Esophagus (tissue), 2 donors: ENCODE measurements at regions not wholly inside any gene's neighbourhood (a gene's known extent, or its start where the extent isn't known, plus 50 kb on each side); places are given as distances from the start of the nearest gene placed in this dataset.

Experiments
- H3K27ac ChIP-seq, 2 donors: one replicate each; pipeline ENCODE4 v1.5.1; 2013; ENCODE audit warnings: low read depth in 2 of 2, mild to moderate bottlenecking in 2 of 2, inconsistent platforms in 1 of 2, low read length in 1 of 2, moderate library complexity in 1 of 2
- H3K27me3 ChIP-seq, 2 donors: one replicate each; pipeline ENCODE4 v1.6.1; 2013; ENCODE audit warnings: low read length in 2 of 2, control low read depth in 1 of 2, mild to moderate bottlenecking in 1 of 2; ENCODE audit not compliant: insufficient read depth in 2 of 2, control insufficient read depth in 1 of 2
- H3K36me3 ChIP-seq, 2 donors: one replicate each; pipeline ENCODE4 v1.6.1; 2013; ENCODE audit warnings: low read length in 1 of 2; ENCODE audit not compliant: control insufficient read depth in 2 of 2, insufficient read depth in 2 of 2
- H3K4me1 ChIP-seq, 2 donors: one replicate each; pipeline ENCODE4 v1.6.1; 2013; ENCODE audit warnings: low read length in 1 of 2; ENCODE audit not compliant: control insufficient read depth in 2 of 2, insufficient read depth in 2 of 2
- H3K4me3 ChIP-seq, 2 donors: one replicate each; pipeline ENCODE4 v1.5.1; 2013; ENCODE audit warnings: low read length in 2 of 2, mild to moderate bottlenecking in 2 of 2, low read depth in 1 of 2, moderate library complexity in 1 of 2
- H3K9me3 ChIP-seq, 2 donors: one replicate each; pipeline ENCODE4 v1.6.1; 2013; ENCODE audit warnings: mild to moderate bottlenecking in 2 of 2, low read depth in 1 of 2, low read length in 1 of 2, moderate library complexity in 1 of 2; ENCODE audit not compliant: control insufficient read depth in 2 of 2, insufficient read depth in 1 of 2
- WGBS, 2 donors: extraction: QIAGEN DNeasy Blood & Tissue Kit; methylation state at CpG; one replicate each; pipeline ENCODE4 v1.1.7; 2013; 5-methylcytosine and 5-hydroxymethylcytosine counted together
- donor health status: healthy with polysubstance abuse.
- donor health status: Bipolar disorder and iron deficiency.

DNA sequence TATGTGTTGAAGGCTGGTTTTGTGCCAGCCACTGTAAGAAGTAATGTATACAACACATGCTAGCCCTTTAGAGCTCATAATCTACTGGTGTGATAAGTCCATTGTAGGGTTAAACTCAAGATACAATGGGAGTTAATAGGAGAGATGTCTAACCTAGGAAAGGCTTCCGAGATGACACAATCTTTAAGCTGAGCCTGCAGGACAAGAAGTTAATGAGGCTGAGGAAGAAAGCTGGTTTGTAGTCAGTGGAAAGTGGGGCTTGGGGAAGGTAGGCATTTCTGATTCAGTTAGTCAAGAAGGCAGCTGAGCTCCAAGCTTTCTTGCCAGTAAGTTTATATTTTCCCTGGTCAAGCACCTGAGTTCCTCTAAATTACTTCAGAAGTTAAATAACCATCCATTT lies 83.0 kb upstream of the TGFBR2 start:
- Histone ChIP-seq H3K9me3 (no peaks in the 10 kb centered on the region), H3K4me3 (no peak overlapping the region), H3K27ac (no peak overlapping the region), H3K4me1 (no peaks in the 10 kb centered on the region), H3K27me3 (no peaks in the 10 kb centered on the region), H3K36me3 (no peaks in the 10 kb centered on the region)
- 82 to 94% methylated on average over 1 of the region's 1 CpG for WGBS, 2 donors

- H3K9me3 ChIP-seq = no peaks in the 10 kb centered on the region
- 81 to 82% methylated on average over 4 of the region's 4 CpGs for WGBS, 2 donors
- H3K4me3 ChIP-seq = no peak overlapping the region
- H3K27me3 ChIP-seq = no peaks in the 10 kb centered on the region
- H3K27ac ChIP-seq = no peak overlapping the region
- no peaks in the 10 kb centered on the region for H3K36me3 ChIP-seq
- no peaks in the 10 kb centered on the region for H3K4me1 ChIP-seq
Measured at GRCh38 chr3:30524357-30525040, 81.9 kb upstream of the TGFBR2 start.

DNA sequence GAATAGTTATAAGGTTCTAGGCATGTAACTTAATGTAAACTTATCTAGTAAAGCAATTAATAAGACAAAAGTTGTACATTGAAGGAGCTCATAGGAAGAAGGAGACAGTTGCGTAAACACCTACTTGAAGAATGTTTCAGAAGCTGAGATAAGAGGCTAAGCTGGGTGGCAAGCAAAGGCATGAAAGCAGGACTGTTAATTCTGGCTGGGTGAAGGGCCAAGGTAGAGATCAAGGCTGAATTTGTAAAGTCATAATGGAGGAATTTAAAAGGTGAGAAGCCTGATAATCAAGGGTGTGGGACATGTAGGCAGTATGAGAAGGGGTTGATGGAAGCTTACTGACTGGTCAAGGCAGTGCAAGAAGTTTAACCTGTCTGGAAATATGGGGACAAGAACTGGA lies 80.4 kb upstream of the TGFBR2 start:
- 70 to 76% methylated on average over 1 of the region's 1 CpG for WGBS, 2 donors
- Histone ChIP-seq H3K27me3 (no peaks in the 10 kb centered on the region), H3K27ac (no peak overlapping the region), H3K9me3 (no peaks in the 10 kb centered on the region), H3K36me3 (no peaks in the 10 kb centered on the region), H3K4me3 (no peak overlapping the region), H3K4me1 (no peaks in the 10 kb centered on the region)

- 95 to 96% methylated on average over 6 of the region's 6 CpGs for WGBS, 2 donors
- no peaks in the 10 kb centered on the region for H3K4me1 ChIP-seq
- no peak overlapping the region for H3K27ac ChIP-seq
- no peaks in the 10 kb centered on the region for H3K36me3 ChIP-seq
- H3K4me3 ChIP-seq = no peak overlapping the region
- no peaks in the 10 kb centered on the region for H3K9me3 ChIP-seq
- H3K27me3 ChIP-seq = no peaks in the 10 kb centered on the region
Measured at GRCh38 chr3:30527186-30527585, 79.2 kb upstream of the TGFBR2 start.

DNA sequence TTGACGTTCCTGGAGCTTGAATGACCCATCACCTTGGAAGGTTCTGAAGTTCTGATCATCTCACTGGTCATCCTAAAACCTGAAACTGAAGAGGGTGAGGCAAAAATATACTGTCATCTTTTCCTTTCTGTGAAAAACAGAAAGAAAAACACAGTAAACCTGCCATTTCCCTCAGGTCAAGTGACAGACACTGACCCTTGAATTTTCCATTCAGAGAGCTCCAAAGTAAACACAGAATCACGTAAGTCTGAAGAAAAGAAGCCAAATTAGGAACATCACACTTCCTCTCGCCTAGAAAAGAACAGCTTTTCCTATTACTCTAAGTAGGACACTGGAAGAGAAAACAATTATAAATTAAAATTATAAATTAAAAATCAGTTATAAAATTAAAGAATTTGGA lies 78.7 kb upstream of the TGFBR2 start:
- no peaks in the 10 kb centered on the region for H3K4me1 ChIP-seq
- no peak overlapping the region for H3K4me3 ChIP-seq
- no peaks in the 10 kb centered on the region for H3K27me3 ChIP-seq
- WGBS, 2 donors = 66 to 80% methylated on average over 3 of the region's 3 CpGs
- no peaks in the 10 kb centered on the region for H3K9me3 ChIP-seq
- no peaks in the 10 kb centered on the region for H3K36me3 ChIP-seq
- H3K27ac ChIP-seq = peak overlapping the region in 1 of 2 donors; percentile 1

DNA sequence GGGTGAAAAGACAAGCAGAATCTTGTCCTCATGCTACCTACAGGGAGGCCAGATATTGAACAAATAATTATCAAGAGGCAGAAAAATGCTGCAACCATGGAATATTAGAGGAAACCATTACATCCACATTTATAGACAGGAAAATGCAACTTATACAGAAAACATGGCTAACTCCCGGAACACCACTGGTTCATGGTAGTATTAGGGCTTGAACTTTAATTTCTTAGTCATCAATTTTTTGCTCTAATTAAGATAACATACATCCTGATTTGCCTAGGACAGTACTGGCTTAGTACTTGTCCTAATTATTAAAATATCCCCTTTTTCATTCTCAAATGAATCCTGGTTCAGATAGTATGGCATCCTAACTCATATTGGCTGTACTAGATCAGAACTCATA lies 76.3 kb upstream of the TGFBR2 start:
- Histone ChIP-seq H3K27me3 (no peaks in the 10 kb centered on the region), H3K4me1 (no peaks in the 10 kb centered on the region), H3K9me3 (no peaks in the 10 kb centered on the region), H3K4me3 (no peak overlapping the region), H3K36me3 (no peaks in the 10 kb centered on the region), H3K27ac (no peak overlapping the region)
- WGBS, 2 donors = 93 to 100% methylated on average over 1 of the region's 1 CpG

- H3K9me3 ChIP-seq = no peaks in the 10 kb centered on the region
Measured at GRCh38 chr3:30531017-30531570, 75.3 kb upstream of the TGFBR2 start.

DNA sequence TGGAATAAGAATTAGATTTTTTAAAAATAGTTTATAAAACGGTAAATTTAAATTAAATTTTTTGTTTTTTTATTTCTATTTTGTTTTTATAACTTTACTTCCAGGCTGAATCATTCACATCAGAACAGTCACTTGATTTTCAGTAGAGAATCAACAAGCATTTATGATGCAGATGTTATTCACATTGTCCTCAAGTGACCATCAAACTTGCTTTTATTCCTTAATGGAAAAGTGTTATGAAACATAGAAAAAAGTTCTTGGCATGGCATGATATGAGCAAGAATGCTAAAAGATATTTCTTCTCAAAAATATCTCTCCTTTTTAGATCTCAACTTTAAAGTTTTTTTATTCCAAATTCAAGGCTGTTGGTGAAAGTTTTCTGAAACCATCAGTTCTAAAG lies 70.9 kb upstream of the TGFBR2 start:
- Histone ChIP-seq H3K27me3 (no peaks in the 10 kb centered on the region), H3K4me3 (no peak overlapping the region), H3K9me3 (no peaks in the 10 kb centered on the region), H3K4me1 (no peaks in the 10 kb centered on the region), H3K27ac (no peak overlapping the region), H3K36me3 (no peaks in the 10 kb centered on the region)
- WGBS, 2 donors = 79 to 83% methylated on average over 1 of the region's 1 CpG

More at GRCh38 chr3:30531017-30531570, 75.3 kb upstream of the TGFBR2 start:
- Histone ChIP-seq H3K27me3 (no peaks in the 10 kb centered on the region), H3K4me1 (no peaks in the 10 kb centered on the region), H3K36me3 (no peaks in the 10 kb centered on the region), H3K27ac (no peak overlapping the region), H3K4me3 (no peak overlapping the region)
- 90 to 91% methylated on average over 3 of the region's 3 CpGs for WGBS, 2 donors

- no peaks in the 10 kb centered on the region for H3K9me3 ChIP-seq
- H3K27ac ChIP-seq = no peak overlapping the region
- no peaks in the 10 kb centered on the region for H3K27me3 ChIP-seq
- H3K4me1 ChIP-seq = no peaks in the 10 kb centered on the region
- WGBS, 2 donors = 38 to 41% methylated on average over 1 of the region's 1 CpG
- no peak overlapping the region for H3K4me3 ChIP-seq
- no peaks in the 10 kb centered on the region for H3K36me3 ChIP-seq
Measured at GRCh38 chr3:30538791-30539190, 67.6 kb upstream of the TGFBR2 start.

GRCh38 chr3:30539206-30539605 lies 67.2 kb upstream of the TGFBR2 start:
- Histone ChIP-seq H3K27ac (no peak overlapping the region), H3K36me3 (no peaks in the 10 kb centered on the region), H3K4me3 (no peak overlapping the region), H3K4me1 (no peaks in the 10 kb centered on the region), H3K9me3 (no peaks in the 10 kb centered on the region), H3K27me3 (no peaks in the 10 kb centered on the region)
- 39 to 48% methylated on average over 4 of the region's 4 CpGs for WGBS, 2 donors
